T-helper 2 cell treated with Interferon-gamma antibody and Interleukin-4, amounts not matched to agents 100 ng/mL and 5 ng/mL, for 36 hours (primary cell): ENCODE measurements at regions not wholly inside any gene's neighbourhood (a gene's known extent, or its start where the extent isn't known, plus 50 kb on each side); places are given as distances from the start of the nearest gene placed in this dataset.

ENCODE experiments used
- intact Hi-C: fragments of 100-400 bp; cut with micrococcal nuclease; formaldehyde crosslinking; loops from one replicate; pipeline ENCODE4 v1.15.1; 2023

- intact Hi-C loops: no loop called here
Measured at GRCh38 chr2:146214394-146214929, 1630.4 kb upstream of the ACVR2A start.

GRCh38 chr2:146213674-146214073, 1631.2 kb upstream of the ACVR2A start:
- intact Hi-C loops: no loop called here

GRCh38 chr2:146212602-146213001, 1632.2 kb upstream of the ACVR2A start:
- intact Hi-C loops: no loop called here

GRCh38 chr2:146209842-146210275, 1635.0 kb upstream of the ACVR2A start:
- intact Hi-C loops: no loop called here

- intact Hi-C loops: no loop called here
Measured at GRCh38 chr2:146207901-146208300, 1636.9 kb upstream of the ACVR2A start.

- intact Hi-C loops: no loop called here
Measured at GRCh38 chr2:146207417-146207816, 1637.4 kb upstream of the ACVR2A start.

GRCh38 chr2:146203064-146203624, 1641.7 kb upstream of the ACVR2A start:
- intact Hi-C loops: no loop called here

- intact Hi-C loops: no loop called here
Measured at GRCh38 chr2:146193619-146194018, 1651.2 kb upstream of the ACVR2A start.

- intact Hi-C loops: no loop called here
Measured at GRCh38 chr2:146189541-146189940, 1655.3 kb upstream of the ACVR2A start.

GRCh38 chr2:146173934-146174333, 1654.0 kb upstream of the ZEB2 start:
- intact Hi-C loops: no loop called here

- intact Hi-C loops: no loop called here
Measured at GRCh38 chr2:146161256-146161882, 1641.5 kb upstream of the ZEB2 start.

- intact Hi-C loops: no loop called here
Measured at GRCh38 chr2:146158072-146158674, 1638.3 kb upstream of the ZEB2 start.

GRCh38 chr2:146147448-146148012, 1627.6 kb upstream of the ZEB2 start:
- intact Hi-C loops: no loop called here

- intact Hi-C loops: no loop called here
Measured at GRCh38 chr2:146143971-146144370, 1624.1 kb upstream of the ZEB2 start.

- intact Hi-C loops: no loop called here
Measured at GRCh38 chr2:146138820-146139219, 1618.9 kb upstream of the ZEB2 start.

- intact Hi-C loops: no loop called here
Measured at GRCh38 chr2:146135245-146135644, 1615.3 kb upstream of the ZEB2 start.

- intact Hi-C loops: no loop called here
Measured at GRCh38 chr2:146131785-146132184, 1611.9 kb upstream of the ZEB2 start.

- intact Hi-C loops: no loop called here
Measured at GRCh38 chr2:146131048-146131447, 1611.1 kb upstream of the ZEB2 start.

- intact Hi-C loops: no loop called here
Measured at GRCh38 chr2:146130290-146130689, 1610.4 kb upstream of the ZEB2 start.

GRCh38 chr2:146129231-146129630, 1609.3 kb upstream of the ZEB2 start:
- intact Hi-C loops: no loop called here

GRCh38 chr2:146128216-146128615, 1608.3 kb upstream of the ZEB2 start:
- intact Hi-C loops: no loop called here

GRCh38 chr2:146125551-146125950, 1605.6 kb upstream of the ZEB2 start:
- intact Hi-C loops: no loop called here
